Left lung (tissue), 4 donors: ENCODE measurements at regions not wholly inside any gene's neighbourhood (a gene's known extent, or its start where the extent isn't known, plus 50 kb on each side); places are given as distances from the start of the nearest gene placed in this dataset.

Experiments
- ATAC-seq: fragments of 200-7000 bp; cut with Tn5 transposase; one replicate; pipeline ENCODE4 v1.9.1; 2020; ENCODE audit warnings: moderate library complexity
- DNase-seq, 4 donors: peaks; one replicate each; pipeline ENCODE4 v3.0.0-alpha.2; 2013 to 2020
- H3K27ac ChIP-seq, 2 donors: fragments of 200-600 bp; sonication (generic) in 1 of 2; one replicate each; pipeline versions ENCODE4 v1.5.0 to v1.8.0; 2020 to 2021
- H3K27me3 ChIP-seq, 2 donors: fragments of 200-600 bp; sonication (generic) in 1 of 2; one replicate each; pipeline versions ENCODE4 v1.5.0 to v1.8.0; 2020 to 2021
- H3K36me3 ChIP-seq, 2 donors: fragments of 200-600 bp; sonication (generic) in 1 of 2; one replicate each; pipeline versions ENCODE4 v1.5.0 to v1.8.0; 2020 to 2021
- H3K4me1 ChIP-seq, 2 donors: fragments of 200-600 bp; one replicate each; pipeline ENCODE4 v1.8.0; 2021
- H3K4me3 ChIP-seq, 2 donors: fragments of 200-600 bp; sonication (generic) in 1 of 2; one replicate each; pipeline versions ENCODE4 v1.5.0 to v1.8.0; 2020 to 2021; ENCODE audit warnings: mild to moderate bottlenecking in 1 of 2
- H3K9me3 ChIP-seq, 2 donors: fragments of 200-600 bp; sonication (generic) in 1 of 2; one replicate each; pipeline versions ENCODE4 v1.5.0 to v1.8.0; 2020 to 2021
- intact Hi-C, 2 donors: fragments of 100-400 bp; cut with DNase I; formaldehyde crosslinking; loops; one replicate each; pipeline versions ENCODE4 v1.11.2 to v1.14.2; 2022
- TF ChIP-seq, protein P1 (sequence below), 2 donors: fragments of 200-600 bp; sonication (generic) in 1 of 2; IDR thresholded peaks; one replicate each; pipeline versions ENCODE4 v1.5.0 to v1.8.0; 2021; ENCODE audit warnings: antibody characterized with exemption in 2 of 2
- donor health status: DM: no; HTN: yes; CAD: no.
- donor health status: DM: no; HTN: no; CAD: no.

DNA sequence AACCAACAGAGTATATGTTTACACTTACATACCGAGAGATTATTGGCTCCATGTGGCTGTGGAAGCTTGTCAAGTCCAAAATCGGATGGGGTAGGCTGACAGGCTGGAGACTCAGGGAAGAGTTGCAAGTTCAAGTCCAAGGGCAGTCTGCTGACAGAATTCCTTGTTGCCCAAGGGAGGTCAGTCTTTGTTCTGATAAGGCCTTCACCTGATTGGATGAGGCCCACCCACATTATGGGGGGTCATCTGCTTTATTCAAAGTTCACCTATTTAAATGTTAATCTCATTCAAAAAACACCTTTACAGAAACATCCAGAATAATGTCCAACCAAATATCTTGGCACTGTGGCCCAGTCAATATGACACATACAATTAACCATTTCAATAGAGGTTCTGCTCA is 452.4 kb downstream of the KLF12 start:
- Histone ChIP-seq H3K4me1 (no peaks in the 10 kb centered on the region), H3K9me3 (no peaks in the 10 kb centered on the region), H3K36me3 (no peaks in the 10 kb centered on the region), H3K27ac (no peak overlapping the region), H3K4me3 (no peak overlapping the region), H3K27me3 (no peaks in the 10 kb centered on the region)
- DNase-seq (no peak), ATAC-seq (no peak)
- TF ChIP-seq, protein P1, sequence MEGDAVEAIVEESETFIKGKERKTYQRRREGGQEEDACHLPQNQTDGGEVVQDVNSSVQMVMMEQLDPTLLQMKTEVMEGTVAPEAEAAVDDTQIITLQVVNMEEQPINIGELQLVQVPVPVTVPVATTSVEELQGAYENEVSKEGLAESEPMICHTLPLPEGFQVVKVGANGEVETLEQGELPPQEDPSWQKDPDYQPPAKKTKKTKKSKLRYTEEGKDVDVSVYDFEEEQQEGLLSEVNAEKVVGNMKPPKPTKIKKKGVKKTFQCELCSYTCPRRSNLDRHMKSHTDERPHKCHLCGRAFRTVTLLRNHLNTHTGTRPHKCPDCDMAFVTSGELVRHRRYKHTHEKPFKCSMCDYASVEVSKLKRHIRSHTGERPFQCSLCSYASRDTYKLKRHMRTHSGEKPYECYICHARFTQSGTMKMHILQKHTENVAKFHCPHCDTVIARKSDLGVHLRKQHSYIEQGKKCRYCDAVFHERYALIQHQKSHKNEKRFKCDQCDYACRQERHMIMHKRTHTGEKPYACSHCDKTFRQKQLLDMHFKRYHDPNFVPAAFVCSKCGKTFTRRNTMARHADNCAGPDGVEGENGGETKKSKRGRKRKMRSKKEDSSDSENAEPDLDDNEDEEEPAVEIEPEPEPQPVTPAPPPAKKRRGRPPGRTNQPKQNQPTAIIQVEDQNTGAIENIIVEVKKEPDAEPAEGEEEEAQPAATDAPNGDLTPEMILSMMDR (IDR thresholded peaks at IDR 0.05) = no peak
- intact Hi-C loops = no loop called here

DNA sequence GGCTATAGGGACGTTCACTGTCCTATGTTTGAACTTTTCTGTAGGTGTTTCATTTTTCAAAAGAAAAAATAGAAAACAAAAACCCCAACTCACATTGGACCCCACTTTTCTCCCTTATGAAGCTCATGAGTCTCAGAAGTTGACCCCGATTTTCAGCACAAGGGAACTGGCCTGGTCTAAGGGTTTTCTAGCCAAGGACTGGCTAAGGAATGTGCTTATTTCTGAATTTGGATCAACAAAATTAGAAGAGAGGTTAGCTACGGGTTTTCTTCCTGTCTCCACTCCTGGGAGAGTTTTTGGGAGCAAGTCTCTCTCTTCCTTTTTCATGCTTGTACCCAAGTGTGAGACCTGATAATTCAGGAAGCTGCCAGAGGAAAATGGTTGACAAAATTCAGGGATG is 453.2 kb downstream of the KLF12 start:
- Histone ChIP-seq H3K4me3 (no peak overlapping the region), H3K9me3 (no peaks in the 10 kb centered on the region), H3K27me3 (no peaks in the 10 kb centered on the region), H3K27ac (no peak overlapping the region), H3K4me1 (no peaks in the 10 kb centered on the region), H3K36me3 (no peaks in the 10 kb centered on the region)
- no peak for DNase-seq
- intact Hi-C loops = no loop called here
- no peak for ATAC-seq
- TF ChIP-seq, protein P1 (IDR thresholded peaks at IDR 0.05) = no peak

DNA sequence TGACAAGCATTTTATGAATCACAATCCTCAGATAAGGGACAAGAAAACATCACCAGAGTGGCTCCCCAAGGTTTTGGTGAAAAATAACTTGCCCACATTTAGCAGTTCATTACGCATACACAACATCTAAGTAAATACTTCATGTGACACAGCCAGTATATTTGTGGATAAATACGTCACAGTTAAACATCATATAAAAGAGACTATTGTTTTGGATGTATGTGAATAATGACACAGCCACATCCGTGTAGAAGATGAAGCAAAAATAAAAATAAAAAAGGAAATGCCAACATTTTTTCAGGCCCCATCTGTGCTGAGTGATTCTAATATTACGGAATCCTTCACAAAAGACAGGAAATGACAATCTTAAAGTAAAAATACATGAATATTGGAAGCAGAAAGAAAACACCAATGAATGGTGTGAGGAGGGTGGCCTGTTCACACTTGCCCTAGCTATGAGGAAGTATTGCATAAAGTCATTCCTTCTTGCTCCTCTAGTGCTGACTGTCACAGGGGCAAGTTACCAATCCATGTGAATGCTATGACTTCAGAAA is 457.1 kb downstream of the KLF12 start:
- intact Hi-C loops = no loop called here
- Histone ChIP-seq H3K27ac (no peak overlapping the region), H3K4me3 (no peak overlapping the region), H3K27me3 (no peaks in the 10 kb centered on the region), H3K36me3 (no peaks in the 10 kb centered on the region), H3K9me3 (no peaks in the 10 kb centered on the region), H3K4me1 (no peaks in the 10 kb centered on the region)
- ATAC-seq (no peak), DNase-seq (no peak)
- TF ChIP-seq, protein P1 (IDR thresholded peaks at IDR 0.05) = no peak

DNA sequence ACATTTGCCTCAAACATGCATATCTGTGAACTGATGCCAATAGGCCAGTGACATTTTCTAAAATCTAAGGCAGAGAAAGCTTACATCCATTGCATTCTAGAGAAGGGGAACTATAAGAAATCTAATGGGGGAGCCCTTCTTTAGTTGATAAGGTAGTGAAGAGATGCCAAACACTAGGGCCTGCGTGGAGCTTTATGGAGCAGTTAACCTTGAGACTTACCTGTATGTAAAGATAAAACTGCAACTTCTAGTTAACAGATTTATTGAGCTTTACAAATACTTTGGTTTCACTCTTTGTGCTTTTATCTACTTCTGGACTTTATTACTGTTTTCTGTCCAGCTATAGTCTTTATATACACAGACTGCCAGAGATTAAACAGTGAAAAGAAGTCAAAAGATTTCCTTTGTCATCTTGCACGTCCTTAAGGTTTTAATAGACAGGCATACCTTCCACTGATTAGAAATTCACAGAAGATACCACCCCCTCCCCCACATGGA is 457.6 kb downstream of the KLF12 start:
- TF ChIP-seq, protein P1 (IDR thresholded peaks at IDR 0.05) = no peak

DNA sequence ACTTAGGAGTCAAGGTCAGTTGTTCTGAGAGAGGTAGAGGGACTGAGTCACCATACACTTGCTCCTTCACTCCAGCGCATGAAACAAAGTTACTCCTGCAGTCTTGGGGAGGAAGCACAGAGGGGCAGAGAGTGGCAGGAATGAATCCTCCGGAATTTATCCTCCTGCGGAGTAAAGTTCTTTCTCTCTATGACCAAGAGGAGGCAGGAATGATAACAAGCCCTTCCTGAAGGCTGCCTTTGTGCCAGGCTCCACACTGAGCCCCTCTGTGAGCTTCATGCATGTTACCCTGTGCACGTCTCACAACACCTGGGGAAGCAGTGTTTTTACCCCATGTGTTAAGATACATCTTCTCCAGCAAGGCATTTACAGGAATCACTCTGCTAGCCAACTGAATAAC is 458.4 kb downstream of the KLF12 start:
- TF ChIP-seq, protein P1 (IDR thresholded peaks at IDR 0.05) = no peak
- intact Hi-C loops = no loop called here
- ATAC-seq (no peak), DNase-seq (no peak)
- Histone ChIP-seq H3K27ac (no peak overlapping the region), H3K9me3 (no peaks in the 10 kb centered on the region), H3K27me3 (no peaks in the 10 kb centered on the region), H3K36me3 (no peaks in the 10 kb centered on the region), H3K4me3 (no peak overlapping the region), H3K4me1 (no peaks in the 10 kb centered on the region)

More for the DNA sequence above, 457.6 kb downstream of the KLF12 start:
- intact Hi-C loops = no loop called here
- DNase-seq (no peak), ATAC-seq (no peak)
- Histone ChIP-seq H3K27ac (no peak overlapping the region), H3K4me1 (no peaks in the 10 kb centered on the region), H3K4me3 (no peak overlapping the region), H3K27me3 (no peaks in the 10 kb centered on the region), H3K36me3 (no peaks in the 10 kb centered on the region), H3K9me3 (no peaks in the 10 kb centered on the region)
